ENCODE measurements at regions not wholly inside any gene's neighbourhood (a gene's known extent, or its start where the extent isn't known, plus 50 kb on each side); places are given as distances from the start of the nearest gene placed in this dataset.

DNA sequence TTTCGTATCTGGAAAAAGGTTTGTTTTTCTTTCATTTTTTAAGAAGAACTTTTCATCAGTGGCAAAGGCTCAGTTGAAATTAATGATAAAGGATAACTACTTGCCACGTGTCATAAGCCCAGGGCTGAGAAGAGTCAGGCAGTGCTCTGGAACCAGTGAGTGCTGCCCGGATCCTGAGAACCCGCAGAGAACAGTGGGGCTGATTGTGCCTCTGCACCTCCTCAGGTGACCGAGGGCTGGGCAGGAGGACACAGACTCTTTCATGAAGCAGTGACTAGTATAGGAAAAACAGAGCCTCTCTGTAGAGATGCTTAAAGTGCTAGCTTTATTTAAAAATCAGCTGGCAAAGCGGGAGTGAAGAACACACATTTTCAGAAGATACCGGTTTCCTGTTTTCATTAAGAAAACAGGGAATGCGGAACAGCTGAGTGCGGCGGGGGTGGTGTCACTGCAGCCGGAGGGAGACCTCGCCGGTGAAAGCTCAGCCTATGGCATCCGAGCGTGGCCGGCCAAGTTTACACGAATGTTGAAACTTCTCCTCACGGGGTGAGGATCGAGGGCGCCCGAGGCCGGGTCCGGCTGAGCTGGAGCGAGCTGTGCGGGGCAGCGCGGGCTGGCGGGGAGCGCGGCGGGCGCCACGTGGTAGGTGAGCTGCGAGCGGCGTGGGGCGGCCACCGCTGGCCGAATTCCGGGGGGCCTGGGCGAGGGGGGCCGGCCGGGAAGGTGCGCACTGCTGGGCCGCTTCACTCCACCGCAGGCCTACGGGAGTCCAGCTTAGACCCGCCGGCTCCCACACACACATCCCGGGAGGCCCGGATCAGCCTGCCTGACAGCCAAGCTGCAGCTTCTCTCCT lies 134.7 kb upstream of the DMRT1 start:
- TF ChIP-seq POLR2A (IDR thresholded peaks at IDR 0.05) = no peak
- TF ChIP-seq, protein P1, sequence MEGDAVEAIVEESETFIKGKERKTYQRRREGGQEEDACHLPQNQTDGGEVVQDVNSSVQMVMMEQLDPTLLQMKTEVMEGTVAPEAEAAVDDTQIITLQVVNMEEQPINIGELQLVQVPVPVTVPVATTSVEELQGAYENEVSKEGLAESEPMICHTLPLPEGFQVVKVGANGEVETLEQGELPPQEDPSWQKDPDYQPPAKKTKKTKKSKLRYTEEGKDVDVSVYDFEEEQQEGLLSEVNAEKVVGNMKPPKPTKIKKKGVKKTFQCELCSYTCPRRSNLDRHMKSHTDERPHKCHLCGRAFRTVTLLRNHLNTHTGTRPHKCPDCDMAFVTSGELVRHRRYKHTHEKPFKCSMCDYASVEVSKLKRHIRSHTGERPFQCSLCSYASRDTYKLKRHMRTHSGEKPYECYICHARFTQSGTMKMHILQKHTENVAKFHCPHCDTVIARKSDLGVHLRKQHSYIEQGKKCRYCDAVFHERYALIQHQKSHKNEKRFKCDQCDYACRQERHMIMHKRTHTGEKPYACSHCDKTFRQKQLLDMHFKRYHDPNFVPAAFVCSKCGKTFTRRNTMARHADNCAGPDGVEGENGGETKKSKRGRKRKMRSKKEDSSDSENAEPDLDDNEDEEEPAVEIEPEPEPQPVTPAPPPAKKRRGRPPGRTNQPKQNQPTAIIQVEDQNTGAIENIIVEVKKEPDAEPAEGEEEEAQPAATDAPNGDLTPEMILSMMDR (IDR thresholded peaks at IDR 0.05) = no peak
